ENCODE measurements at regions not wholly inside any gene's neighbourhood (a gene's known extent, or its start where the extent isn't known, plus 50 kb on each side); places are given as distances from the start of the nearest gene placed in this dataset.

- TF ChIP-seq CTCF (IDR thresholded peaks at IDR 0.05; ENCODE audit: borderline replicate concordance, control extremely low read depth, extremely low read depth, insufficient read depth, missing control alignments) = no peak
- DNase-seq (ENCODE audit: low spot score) = no peak
- in situ Hi-C loops (cut with MboI; ENCODE audit: low sequenced_read_pairs, unreplicated experiment) = no loop called here
Measured at GRCh38 chr4:12146339-12146738, 717.6 kb upstream of the HS3ST1 start.

- DNase-seq (ENCODE audit: low spot score) = no peak
- no peak for TF ChIP-seq CTCF (IDR thresholded peaks at IDR 0.05; ENCODE audit: borderline replicate concordance, control extremely low read depth, extremely low read depth, insufficient read depth, missing control alignments)
- in situ Hi-C loops (cut with MboI; ENCODE audit: low sequenced_read_pairs, unreplicated experiment) = no loop called here
Measured at GRCh38 chr4:12145768-12146167, 717.1 kb upstream of the HS3ST1 start.

- no peak for TF ChIP-seq CTCF (IDR thresholded peaks at IDR 0.05; ENCODE audit: borderline replicate concordance, control extremely low read depth, extremely low read depth, insufficient read depth, missing control alignments)
- DNase-seq (ENCODE audit: low spot score) = no peak
- in situ Hi-C loops (cut with MboI; ENCODE audit: low sequenced_read_pairs, unreplicated experiment) = no loop called here
Measured at GRCh38 chr4:12145106-12145505, 716.4 kb upstream of the HS3ST1 start.

- DNase-seq (ENCODE audit: low spot score) = no peak
- in situ Hi-C loops (cut with MboI; ENCODE audit: low sequenced_read_pairs, unreplicated experiment) = no loop called here
- no peak for TF ChIP-seq CTCF (IDR thresholded peaks at IDR 0.05; ENCODE audit: borderline replicate concordance, control extremely low read depth, extremely low read depth, insufficient read depth, missing control alignments)
Measured at GRCh38 chr4:12144051-12144450, 715.4 kb upstream of the HS3ST1 start.

GRCh38 chr4:12140864-12141263 lies 712.2 kb upstream of the HS3ST1 start:
- no peak for TF ChIP-seq CTCF (IDR thresholded peaks at IDR 0.05; ENCODE audit: borderline replicate concordance, control extremely low read depth, extremely low read depth, insufficient read depth, missing control alignments)
- DNase-seq (ENCODE audit: low spot score) = no peak
- in situ Hi-C loops (cut with MboI; ENCODE audit: low sequenced_read_pairs, unreplicated experiment) = no loop called here

GRCh38 chr4:12139296-12139695 lies 710.6 kb upstream of the HS3ST1 start:
- in situ Hi-C loops (cut with MboI; ENCODE audit: low sequenced_read_pairs, unreplicated experiment) = no loop called here
- DNase-seq (ENCODE audit: low spot score) = no peak
- no peak for TF ChIP-seq CTCF (IDR thresholded peaks at IDR 0.05; ENCODE audit: borderline replicate concordance, control extremely low read depth, extremely low read depth, insufficient read depth, missing control alignments)

GRCh38 chr4:12138488-12138887 lies 709.8 kb upstream of the HS3ST1 start:
- DNase-seq (ENCODE audit: low spot score) = no peak
- no peak for TF ChIP-seq CTCF (IDR thresholded peaks at IDR 0.05; ENCODE audit: borderline replicate concordance, control extremely low read depth, extremely low read depth, insufficient read depth, missing control alignments)
- in situ Hi-C loops (cut with MboI; ENCODE audit: low sequenced_read_pairs, unreplicated experiment) = no loop called here

Measured in GM13976 (cell line).